Ovary (tissue), 3 donors: ENCODE measurements at regions not wholly inside any gene's neighbourhood (a gene's known extent, or its start where the extent isn't known, plus 50 kb on each side); places are given as distances from the start of the nearest gene placed in this dataset.
"Not testable (repeated sequence)": the region's sequence is repeated elsewhere in the genome, so short reads cannot be mapped to it uniquely, and the experiment has no call there.

Experiments
- EP300 ChIP-seq: sonication (generic); formaldehyde crosslinking; IDR thresholded peaks from one replicate; pipeline ENCODE4 v1.6.1; 2017; ENCODE audit warnings: antibody characterized with exemption
- POLR2A ChIP-seq: fragments of 450-650 bp; IDR thresholded peaks from one replicate; pipeline ENCODE4 v1.6.1; 2017; ENCODE audit warnings: antibody characterized with exemption, mild to moderate bottlenecking, moderate library complexity
- TF ChIP-seq, protein P1 (sequence below), 3 donors: fragments of 450-650 bp in 2 of 3; fragments of 200-600 bp in 1 of 3; IDR thresholded peaks; one replicate each; pipeline versions ENCODE4 v1.5.1 to v1.8.0; 2016 to 2022; ENCODE audit warnings: antibody characterized with exemption in 3 of 3, mild to moderate bottlenecking in 1 of 3
- donor health status: DM: no; HTN: no; CAD: no.

DNA sequence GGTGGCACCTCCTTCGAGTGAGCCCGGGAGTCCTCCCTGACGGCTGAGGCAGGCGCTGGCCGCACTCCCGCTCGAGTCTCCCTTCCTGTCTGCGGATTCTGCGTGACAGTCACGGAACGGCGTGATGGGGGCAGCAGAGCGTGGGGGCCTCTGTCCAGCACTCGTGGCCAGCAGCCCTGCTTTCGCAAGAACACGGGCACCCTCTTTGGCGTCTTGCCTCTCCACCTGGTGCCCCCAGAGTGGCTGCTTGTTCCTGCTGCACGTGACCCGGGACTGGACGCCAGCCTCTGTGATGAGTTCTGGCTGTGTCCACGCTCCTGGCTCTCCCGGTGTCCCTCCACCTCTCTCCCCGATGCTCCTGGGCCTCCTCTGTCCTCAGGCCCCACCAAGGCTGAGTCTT, 136.9 kb downstream of the TMEM121 start:
- TF ChIP-seq, protein P1, sequence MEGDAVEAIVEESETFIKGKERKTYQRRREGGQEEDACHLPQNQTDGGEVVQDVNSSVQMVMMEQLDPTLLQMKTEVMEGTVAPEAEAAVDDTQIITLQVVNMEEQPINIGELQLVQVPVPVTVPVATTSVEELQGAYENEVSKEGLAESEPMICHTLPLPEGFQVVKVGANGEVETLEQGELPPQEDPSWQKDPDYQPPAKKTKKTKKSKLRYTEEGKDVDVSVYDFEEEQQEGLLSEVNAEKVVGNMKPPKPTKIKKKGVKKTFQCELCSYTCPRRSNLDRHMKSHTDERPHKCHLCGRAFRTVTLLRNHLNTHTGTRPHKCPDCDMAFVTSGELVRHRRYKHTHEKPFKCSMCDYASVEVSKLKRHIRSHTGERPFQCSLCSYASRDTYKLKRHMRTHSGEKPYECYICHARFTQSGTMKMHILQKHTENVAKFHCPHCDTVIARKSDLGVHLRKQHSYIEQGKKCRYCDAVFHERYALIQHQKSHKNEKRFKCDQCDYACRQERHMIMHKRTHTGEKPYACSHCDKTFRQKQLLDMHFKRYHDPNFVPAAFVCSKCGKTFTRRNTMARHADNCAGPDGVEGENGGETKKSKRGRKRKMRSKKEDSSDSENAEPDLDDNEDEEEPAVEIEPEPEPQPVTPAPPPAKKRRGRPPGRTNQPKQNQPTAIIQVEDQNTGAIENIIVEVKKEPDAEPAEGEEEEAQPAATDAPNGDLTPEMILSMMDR (IDR thresholded peaks at IDR 0.05), result not testable (repeated sequence)
- TF ChIP-seq POLR2A, EP300: not testable (repeated sequence)
